ENCODE measurements at regions not wholly inside any gene's neighbourhood (a gene's known extent, or its start where the extent isn't known, plus 50 kb on each side); places are given as distances from the start of the nearest gene placed in this dataset.
"Not testable (repeated sequence)": the region's sequence is repeated elsewhere in the genome, so short reads cannot be mapped to it uniquely, and the experiment has no call there.

DNA sequence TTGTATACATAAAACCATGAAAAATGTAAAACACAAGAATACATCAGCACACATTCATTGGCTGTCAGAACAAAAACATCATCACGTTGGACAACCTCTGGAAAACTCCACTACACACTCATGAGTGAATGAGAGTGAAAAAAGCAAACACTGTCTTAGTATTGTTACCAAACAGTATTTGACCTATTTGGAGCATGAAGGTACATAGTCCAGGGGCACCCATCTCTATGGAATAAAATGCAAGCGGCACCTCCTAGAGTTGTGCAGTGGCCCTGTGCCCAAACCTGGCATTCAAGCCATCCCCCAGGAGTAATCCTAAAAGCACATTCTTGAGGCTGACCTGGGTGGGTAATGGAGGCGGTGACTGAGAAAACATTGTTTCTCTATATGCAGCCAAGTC, 67.0 kb upstream of the SOD1 start:
- no peak for DNase-seq (ENCODE audit: low spot score)
- Histone ChIP-seq H3K4me1 (peaks cover 0 to 8% of the 10 kb centered on the region in 2 donors), H3K9me3 (no peaks in the 10 kb centered on the region), H3K4me3 (no peak overlapping the region), H3K27me3 (no peaks in the 10 kb centered on the region), H3K36me3 (no peaks in the 10 kb centered on the region), H3K27ac (no peak overlapping the region)
- TF ChIP-seq, protein P1, sequence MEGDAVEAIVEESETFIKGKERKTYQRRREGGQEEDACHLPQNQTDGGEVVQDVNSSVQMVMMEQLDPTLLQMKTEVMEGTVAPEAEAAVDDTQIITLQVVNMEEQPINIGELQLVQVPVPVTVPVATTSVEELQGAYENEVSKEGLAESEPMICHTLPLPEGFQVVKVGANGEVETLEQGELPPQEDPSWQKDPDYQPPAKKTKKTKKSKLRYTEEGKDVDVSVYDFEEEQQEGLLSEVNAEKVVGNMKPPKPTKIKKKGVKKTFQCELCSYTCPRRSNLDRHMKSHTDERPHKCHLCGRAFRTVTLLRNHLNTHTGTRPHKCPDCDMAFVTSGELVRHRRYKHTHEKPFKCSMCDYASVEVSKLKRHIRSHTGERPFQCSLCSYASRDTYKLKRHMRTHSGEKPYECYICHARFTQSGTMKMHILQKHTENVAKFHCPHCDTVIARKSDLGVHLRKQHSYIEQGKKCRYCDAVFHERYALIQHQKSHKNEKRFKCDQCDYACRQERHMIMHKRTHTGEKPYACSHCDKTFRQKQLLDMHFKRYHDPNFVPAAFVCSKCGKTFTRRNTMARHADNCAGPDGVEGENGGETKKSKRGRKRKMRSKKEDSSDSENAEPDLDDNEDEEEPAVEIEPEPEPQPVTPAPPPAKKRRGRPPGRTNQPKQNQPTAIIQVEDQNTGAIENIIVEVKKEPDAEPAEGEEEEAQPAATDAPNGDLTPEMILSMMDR (IDR thresholded peaks at IDR 0.05): no peak

DNA sequence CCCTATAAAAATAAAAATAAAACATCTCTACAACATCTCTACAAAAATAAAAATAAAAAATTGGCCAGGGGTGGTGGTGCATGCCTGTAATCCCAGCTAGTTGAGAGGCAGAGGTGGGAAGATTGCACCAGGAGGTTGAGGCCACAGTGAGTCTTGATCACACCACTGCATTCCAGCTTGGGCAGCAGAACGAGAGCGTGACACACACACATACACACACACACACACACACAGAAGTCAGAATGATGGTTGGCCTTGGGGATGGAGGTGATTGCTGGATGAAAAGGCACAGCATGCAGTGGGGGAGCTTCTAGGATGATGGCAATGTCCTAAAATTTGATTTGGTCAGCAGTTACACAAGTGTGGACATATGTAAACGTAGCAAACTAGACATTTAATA, 69.7 kb upstream of the SOD1 start:
- DNase-seq (ENCODE audit: low spot score): no peak
- H3K36me3 ChIP-seq: no peaks in the 10 kb centered on the region
- peaks cover 0 to 8% of the 10 kb centered on the region in 2 donors for H3K4me1 ChIP-seq
- H3K27ac ChIP-seq: no peak overlapping the region
- no peaks in the 10 kb centered on the region for H3K9me3 ChIP-seq
- no peak overlapping the region for H3K4me3 ChIP-seq
- TF ChIP-seq, protein P1 (IDR thresholded peaks at IDR 0.05): no peak
- H3K27me3 ChIP-seq: no peaks in the 10 kb centered on the region

DNA sequence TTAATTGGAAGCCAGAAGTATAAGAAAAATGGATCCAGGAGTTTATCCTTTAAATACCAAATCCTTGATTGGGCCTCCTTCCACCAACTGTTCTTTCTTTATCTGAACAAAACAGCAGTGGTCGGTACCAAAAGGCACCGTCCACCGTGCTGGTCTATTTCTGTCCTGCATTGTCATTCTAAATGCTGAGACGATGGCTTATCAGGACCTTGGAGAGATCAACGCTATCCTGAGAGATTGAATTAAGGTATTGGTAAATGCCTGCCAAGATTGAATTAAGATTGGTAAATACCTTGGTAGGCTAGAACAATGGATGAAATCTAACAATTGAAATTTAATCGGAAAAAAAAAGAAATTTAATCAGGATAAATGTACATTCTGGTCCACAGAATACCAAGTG, 73.4 kb upstream of the SOD1 start:
- Histone ChIP-seq H3K9me3 (no peaks in the 10 kb centered on the region), H3K36me3 (no peaks in the 10 kb centered on the region), H3K4me1 (no peaks in the 10 kb centered on the region), H3K4me3 (no peak overlapping the region), H3K27me3 (no peaks in the 10 kb centered on the region), H3K27ac (no peak overlapping the region)
- TF ChIP-seq, protein P1 (IDR thresholded peaks at IDR 0.05): no peak
- no peak for DNase-seq (ENCODE audit: low spot score)

GRCh38 chr21:31583937-31584336, 75.6 kb upstream of the SOD1 start:
- not testable (repeated sequence) for H3K36me3 ChIP-seq

DNA sequence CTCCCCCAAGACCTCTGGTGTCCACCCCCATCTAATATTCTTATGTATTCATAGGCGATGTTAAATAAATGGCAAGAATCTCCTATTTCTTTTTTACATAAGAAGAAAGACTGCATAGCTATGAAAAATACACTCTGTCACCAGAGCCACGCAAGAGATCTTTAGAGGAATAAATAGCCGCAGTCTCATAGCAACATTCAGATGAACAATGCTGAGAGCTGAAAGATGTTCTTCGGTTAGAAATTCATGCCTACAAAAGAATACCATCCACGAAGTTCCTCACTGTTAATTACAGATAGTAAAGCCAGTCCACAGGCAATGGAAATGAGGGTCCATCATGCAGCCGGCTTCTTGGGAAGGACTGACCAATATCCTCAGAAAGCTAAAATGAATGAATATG, 76.0 kb upstream of the SOD1 start:
- Histone ChIP-seq H3K4me3 (no peak overlapping the region), H3K27me3 (no peaks in the 10 kb centered on the region), H3K36me3 (no peaks in the 10 kb centered on the region), H3K27ac (no peak overlapping the region), H3K4me1 (no peaks in the 10 kb centered on the region), H3K9me3 (no peaks in the 10 kb centered on the region)
- TF ChIP-seq, protein P1 (IDR thresholded peaks at IDR 0.05): no peak
- no peak for DNase-seq (ENCODE audit: low spot score)

More at GRCh38 chr21:31583937-31584336, 75.6 kb upstream of the SOD1 start:
- H3K9me3 ChIP-seq; DNase-seq (ENCODE audit: low spot score); H3K4me1 ChIP-seq; H3K27ac ChIP-seq; H3K4me3 ChIP-seq; H3K27me3 ChIP-seq: not testable (repeated sequence)

- Histone ChIP-seq H3K27me3 (no peaks in the 10 kb centered on the region), H3K4me1 (no peaks in the 10 kb centered on the region), H3K27ac (no peak overlapping the region), H3K4me3 (no peak overlapping the region), H3K9me3 (no peaks in the 10 kb centered on the region), H3K36me3 (no peaks in the 10 kb centered on the region)
- DNase-seq (ENCODE audit: low spot score): peak; percentile 63
- TF ChIP-seq, protein P1 (IDR thresholded peaks at IDR 0.05): peak; percentile 65 to 84
Observed at GRCh38 chr21:31580866-31581276, 78.6 kb upstream of the SOD1 start.

Data from right atrium auricular region (tissue), 2 donors.